GM23338 (cell line): ENCODE measurements at regions not wholly inside any gene's neighbourhood (a gene's known extent, or its start where the extent isn't known, plus 50 kb on each side); places are given as distances from the start of the nearest gene placed in this dataset.

ENCODE experiments used
- ATAC-seq: fragments of 200-7000 bp; cut with Tn5 transposase; 3 replicates; pipeline ENCODE4 v1.9.1; 2020
- DNase-seq: peaks from one replicate; pipeline ENCODE4 v3.0.0-alpha.2; 2015; ENCODE audit warnings: low spot score
- H2AFZ ChIP-seq: fragments of 200-600 bp; sonication (generic); 2 replicates; pipeline ENCODE4 v1.8.0; 2016; ENCODE audit warnings: antibody characterized with exemption, mild to moderate bottlenecking, moderate library complexity
- H3F3A ChIP-seq: fragments of 200-600 bp; sonication (generic); replicated peaks from 2 replicates; pipeline ENCODE4 v1.8.0; 2017; ENCODE audit warnings: antibody characterized with exemption, mixed run types, low read depth
- H3K27ac ChIP-seq: fragments of 200-600 bp; sonication (generic); 2 replicates; pipeline ENCODE4 v1.6.1; 2016; ENCODE audit warnings: low read depth
- H3K27me3 ChIP-seq: fragments of 200-600 bp; sonication (generic); 2 replicates; pipeline ENCODE4 v1.8.0; 2016; ENCODE audit warnings: mild to moderate bottlenecking, mixed run types, moderate library complexity; ENCODE audit not compliant: insufficient read depth
- H3K36me3 ChIP-seq: fragments of 200-600 bp; sonication (generic); 2 replicates; pipeline ENCODE4 v1.8.0; 2016; ENCODE audit warnings: mild to moderate bottlenecking; ENCODE audit not compliant: insufficient read depth
- H3K4me1 ChIP-seq: fragments of 200-600 bp; sonication (generic); 2 replicates; pipeline ENCODE4 v1.8.0; 2016; ENCODE audit warnings: mild to moderate bottlenecking, moderate library complexity; ENCODE audit not compliant: insufficient read depth
- H3K4me2 ChIP-seq: fragments of 200-600 bp; sonication (generic); 2 replicates; pipeline ENCODE4 v1.7.1; 2017; ENCODE audit warnings: mixed run types
- H3K4me3 ChIP-seq: fragments of 200-600 bp; sonication (generic); 2 replicates; pipeline ENCODE4 v1.6.1; 2016; ENCODE audit warnings: mixed run types
- H3K79me2 ChIP-seq: fragments of 200-600 bp; sonication (generic); replicated peaks from 2 replicates; pipeline ENCODE4 v1.8.0; 2017; ENCODE audit warnings: mild to moderate bottlenecking; ENCODE audit not compliant: insufficient read depth
- H3K9me2 ChIP-seq: fragments of 200-600 bp; sonication (generic); 2 replicates; pipeline ENCODE4 v1.8.0; 2017; ENCODE audit not compliant: insufficient read depth
- H4K20me1 ChIP-seq: fragments of 200-600 bp; sonication (generic); replicated peaks from 2 replicates; pipeline ENCODE4 v1.8.0; 2017; ENCODE audit warnings: mild to moderate bottlenecking; ENCODE audit not compliant: insufficient read depth
- H3K27ac Mint-ChIP-seq: 2 replicates; pipeline ENCODE4 v1.8.0; 2020; ENCODE audit warnings: inconsistent platforms, mild to moderate bottlenecking, moderate library complexity, mixed read lengths
- H3K27me3 Mint-ChIP-seq: 3 replicates; pipeline ENCODE4 v1.8.0; 2022; ENCODE audit warnings: low read depth, mild to moderate bottlenecking, moderate library complexity, mixed read lengths, inconsistent platforms; ENCODE audit not compliant: insufficient read depth, poor library complexity
- H3K36me3 Mint-ChIP-seq: 3 replicates; pipeline ENCODE4 v1.8.0; 2021; ENCODE audit warnings: low read depth, mild to moderate bottlenecking, inconsistent platforms, moderate library complexity, mixed read lengths
- H3K4me1 Mint-ChIP-seq: 3 replicates; pipeline ENCODE4 v1.8.0; 2020; ENCODE audit warnings: mild to moderate bottlenecking, inconsistent platforms, mixed read lengths
- H3K4me3 Mint-ChIP-seq: 3 replicates; pipeline ENCODE4 v1.8.0; 2021; ENCODE audit warnings: moderate library complexity, mild to moderate bottlenecking, inconsistent platforms, mixed read lengths
- H3K9me3 Mint-ChIP-seq: 3 replicates; pipeline ENCODE4 v1.8.0; 2020; ENCODE audit warnings: moderate library complexity, mild to moderate bottlenecking, inconsistent platforms, mixed read lengths
- CREB1 ChIP-seq: fragments of 250-450 bp; sonication (Bioruptor Pico); IDR thresholded peaks from 2 replicates; pipeline ENCODE4 v1.5.0; 2020; ENCODE audit warnings: low read depth, mild to moderate bottlenecking, moderate library complexity
- NANOG ChIP-seq: IDR thresholded peaks from 2 replicates; pipeline ENCODE4 v1.6.1; 2016; ENCODE audit warnings: antibody characterized with exemption, borderline replicate concordance
- POLR2AphosphoS5 ChIP-seq: IDR thresholded peaks from 2 replicates; pipeline ENCODE4 v1.6.1; 2016; ENCODE audit warnings: antibody characterized with exemption, low read depth
- ZNF114 ChIP-seq: fragments of 250-450 bp; sonication (Bioruptor Pico); IDR thresholded peaks from 2 replicates; pipeline ENCODE4 v1.5.0; 2020; ENCODE audit warnings: mild to moderate bottlenecking, moderate library complexity
- TF ChIP-seq, protein P1 (sequence below): fragments of 250-450 bp; sonication (Bioruptor Pico); IDR thresholded peaks from 2 replicates; pipeline ENCODE4 v1.5.0; 2020; ENCODE audit warnings: mild to moderate bottlenecking, moderate library complexity
- TF ChIP-seq, protein P2 (sequence below), 2 experiments: fragments of 200-600 bp in 1 of 2; sonication (generic) in 1 of 2; conservative IDR thresholded peaks; 2 replicates each; pipeline versions ENCODE4 v1.5.1 to v1.6.1; 2016 to 2017; ENCODE audit warnings: antibody characterized with exemption in 2 of 2, low read depth in 2 of 2, mild to moderate bottlenecking in 2 of 2, moderate library complexity in 1 of 2

DNA sequence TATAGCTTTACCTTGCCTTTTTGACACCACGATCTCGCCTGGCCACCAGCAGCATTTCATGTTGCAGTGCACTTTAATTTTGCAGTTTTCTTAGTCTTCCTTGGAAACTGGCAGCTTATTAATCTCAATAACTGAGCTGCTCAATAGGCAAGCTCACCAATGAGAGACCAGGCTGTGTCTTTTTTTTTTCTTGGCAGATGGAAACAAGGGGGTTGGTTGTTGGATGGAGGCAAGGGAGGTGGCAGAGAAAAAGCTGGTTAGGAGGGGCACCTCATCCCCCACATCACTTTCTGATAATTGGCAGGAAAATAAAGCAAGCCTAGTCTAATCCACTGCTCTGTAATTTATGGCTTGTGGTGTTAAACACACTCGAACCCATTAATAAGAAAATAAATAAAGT, 324.5 kb upstream of the WWC1 start:
- H3K4me1 ChIP-seq = peaks cover 13% of the 10 kb centered on the region
- ATAC-seq (no peak), DNase-seq (no peak)

DNA sequence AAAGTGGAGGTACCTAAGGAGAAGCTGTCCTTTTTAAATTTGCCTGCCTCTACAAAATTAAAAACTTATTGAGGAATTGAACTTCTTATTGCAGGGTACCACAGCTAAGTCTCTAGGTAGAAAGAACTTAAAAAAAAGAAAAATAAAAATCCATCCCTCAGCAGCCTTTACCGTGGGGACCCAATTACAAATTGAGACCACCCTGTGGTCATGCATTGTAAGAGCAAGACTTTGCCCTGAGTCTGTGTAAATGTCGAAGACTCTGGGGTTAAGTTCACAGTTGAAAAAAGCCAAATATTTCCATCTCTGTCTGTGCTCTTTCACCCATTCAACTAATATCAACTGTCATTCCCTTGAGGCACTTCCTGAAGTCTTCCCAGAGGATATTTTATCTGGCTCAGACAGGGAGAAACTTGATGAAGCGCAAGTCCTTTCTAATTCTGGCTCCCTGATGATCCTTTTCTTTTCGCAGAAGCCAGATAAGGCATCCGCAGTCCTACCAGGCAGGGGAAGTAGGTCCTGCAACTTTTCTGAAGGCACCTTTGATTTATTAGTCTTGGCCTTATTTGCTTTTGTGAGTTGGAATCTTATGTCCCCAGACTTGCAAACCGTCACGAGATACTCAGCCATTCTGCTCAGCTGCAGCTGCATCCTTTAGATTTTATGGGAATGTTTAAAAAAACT, 323.8 kb upstream of the WWC1 start:
- no peak overlapping the region for H3K27ac ChIP-seq

More for the DNA sequence above, 324.5 kb upstream of the WWC1 start:
- H3K4me3 ChIP-seq = no peak overlapping the region
- no peaks in the 10 kb centered on the region for H3F3A ChIP-seq
- H3K79me2 ChIP-seq = no peaks in the 10 kb centered on the region
- no peak overlapping the region for H3K27ac ChIP-seq
- no peaks in the 10 kb centered on the region for H3K27me3 ChIP-seq
- H3K9me3 Mint-ChIP-seq = no peaks in the 10 kb centered on the region
- H3K4me2 ChIP-seq = no peak overlapping the region
- peaks cover 33% of the 10 kb centered on the region for H3K4me1 Mint-ChIP-seq
- no peaks in the 10 kb centered on the region for H3K9me2 ChIP-seq
- no peaks in the 10 kb centered on the region for H3K36me3 Mint-ChIP-seq
- H3K27me3 Mint-ChIP-seq = no peaks in the 10 kb centered on the region
- no peaks in the 10 kb centered on the region for H3K36me3 ChIP-seq
- no peak for TF ChIP-seq POLR2AphosphoS5
- TF ChIP-seq NANOG = no peak
- TF ChIP-seq ZNF114 (CRISPR knock-in tag) = no peak
- H3K27ac Mint-ChIP-seq = peak overlapping the region; percentile 15; the same call in 1 of the 2 replicates
- H4K20me1 ChIP-seq = no peaks in the 10 kb centered on the region
- no peak overlapping the region for H3K4me3 Mint-ChIP-seq
- no peak overlapping the region for H2AFZ ChIP-seq

DNA sequence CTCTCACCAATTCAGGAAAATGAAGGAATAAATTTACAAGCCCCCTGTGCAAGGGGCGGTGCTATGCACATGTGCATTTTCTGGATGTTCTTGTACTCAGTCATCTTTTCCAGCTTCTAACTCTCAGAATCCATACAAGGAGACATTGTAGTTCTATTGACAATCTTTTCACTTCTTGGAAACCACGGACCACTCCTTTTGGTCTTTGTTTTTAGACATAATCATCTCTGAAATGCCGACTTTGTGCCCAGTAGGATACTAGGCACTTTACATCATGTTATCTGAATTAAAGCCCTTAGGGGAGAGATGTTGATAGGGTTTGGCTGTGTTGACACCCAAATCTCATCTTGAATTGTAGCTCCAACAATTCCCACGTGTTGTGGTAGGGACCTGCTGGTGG, 322.6 kb upstream of the WWC1 start:
- Histone ChIP-seq H2AFZ (no peak overlapping the region), H4K20me1 (no peaks in the 10 kb centered on the region), H3K36me3 (no peaks in the 10 kb centered on the region), H3K4me2 (no peak overlapping the region), H3K4me1 (peaks cover 13% of the 10 kb centered on the region), H3K79me2 (no peaks in the 10 kb centered on the region), H3K27ac (no peak overlapping the region), H3F3A (no peaks in the 10 kb centered on the region), H3K27me3 (no peaks in the 10 kb centered on the region), H3K9me2 (no peaks in the 10 kb centered on the region), H3K4me3 (no peak overlapping the region)
- ATAC-seq = no peak
- H3K36me3 Mint-ChIP-seq = no peaks in the 10 kb centered on the region
- TF ChIP-seq, protein P1, sequence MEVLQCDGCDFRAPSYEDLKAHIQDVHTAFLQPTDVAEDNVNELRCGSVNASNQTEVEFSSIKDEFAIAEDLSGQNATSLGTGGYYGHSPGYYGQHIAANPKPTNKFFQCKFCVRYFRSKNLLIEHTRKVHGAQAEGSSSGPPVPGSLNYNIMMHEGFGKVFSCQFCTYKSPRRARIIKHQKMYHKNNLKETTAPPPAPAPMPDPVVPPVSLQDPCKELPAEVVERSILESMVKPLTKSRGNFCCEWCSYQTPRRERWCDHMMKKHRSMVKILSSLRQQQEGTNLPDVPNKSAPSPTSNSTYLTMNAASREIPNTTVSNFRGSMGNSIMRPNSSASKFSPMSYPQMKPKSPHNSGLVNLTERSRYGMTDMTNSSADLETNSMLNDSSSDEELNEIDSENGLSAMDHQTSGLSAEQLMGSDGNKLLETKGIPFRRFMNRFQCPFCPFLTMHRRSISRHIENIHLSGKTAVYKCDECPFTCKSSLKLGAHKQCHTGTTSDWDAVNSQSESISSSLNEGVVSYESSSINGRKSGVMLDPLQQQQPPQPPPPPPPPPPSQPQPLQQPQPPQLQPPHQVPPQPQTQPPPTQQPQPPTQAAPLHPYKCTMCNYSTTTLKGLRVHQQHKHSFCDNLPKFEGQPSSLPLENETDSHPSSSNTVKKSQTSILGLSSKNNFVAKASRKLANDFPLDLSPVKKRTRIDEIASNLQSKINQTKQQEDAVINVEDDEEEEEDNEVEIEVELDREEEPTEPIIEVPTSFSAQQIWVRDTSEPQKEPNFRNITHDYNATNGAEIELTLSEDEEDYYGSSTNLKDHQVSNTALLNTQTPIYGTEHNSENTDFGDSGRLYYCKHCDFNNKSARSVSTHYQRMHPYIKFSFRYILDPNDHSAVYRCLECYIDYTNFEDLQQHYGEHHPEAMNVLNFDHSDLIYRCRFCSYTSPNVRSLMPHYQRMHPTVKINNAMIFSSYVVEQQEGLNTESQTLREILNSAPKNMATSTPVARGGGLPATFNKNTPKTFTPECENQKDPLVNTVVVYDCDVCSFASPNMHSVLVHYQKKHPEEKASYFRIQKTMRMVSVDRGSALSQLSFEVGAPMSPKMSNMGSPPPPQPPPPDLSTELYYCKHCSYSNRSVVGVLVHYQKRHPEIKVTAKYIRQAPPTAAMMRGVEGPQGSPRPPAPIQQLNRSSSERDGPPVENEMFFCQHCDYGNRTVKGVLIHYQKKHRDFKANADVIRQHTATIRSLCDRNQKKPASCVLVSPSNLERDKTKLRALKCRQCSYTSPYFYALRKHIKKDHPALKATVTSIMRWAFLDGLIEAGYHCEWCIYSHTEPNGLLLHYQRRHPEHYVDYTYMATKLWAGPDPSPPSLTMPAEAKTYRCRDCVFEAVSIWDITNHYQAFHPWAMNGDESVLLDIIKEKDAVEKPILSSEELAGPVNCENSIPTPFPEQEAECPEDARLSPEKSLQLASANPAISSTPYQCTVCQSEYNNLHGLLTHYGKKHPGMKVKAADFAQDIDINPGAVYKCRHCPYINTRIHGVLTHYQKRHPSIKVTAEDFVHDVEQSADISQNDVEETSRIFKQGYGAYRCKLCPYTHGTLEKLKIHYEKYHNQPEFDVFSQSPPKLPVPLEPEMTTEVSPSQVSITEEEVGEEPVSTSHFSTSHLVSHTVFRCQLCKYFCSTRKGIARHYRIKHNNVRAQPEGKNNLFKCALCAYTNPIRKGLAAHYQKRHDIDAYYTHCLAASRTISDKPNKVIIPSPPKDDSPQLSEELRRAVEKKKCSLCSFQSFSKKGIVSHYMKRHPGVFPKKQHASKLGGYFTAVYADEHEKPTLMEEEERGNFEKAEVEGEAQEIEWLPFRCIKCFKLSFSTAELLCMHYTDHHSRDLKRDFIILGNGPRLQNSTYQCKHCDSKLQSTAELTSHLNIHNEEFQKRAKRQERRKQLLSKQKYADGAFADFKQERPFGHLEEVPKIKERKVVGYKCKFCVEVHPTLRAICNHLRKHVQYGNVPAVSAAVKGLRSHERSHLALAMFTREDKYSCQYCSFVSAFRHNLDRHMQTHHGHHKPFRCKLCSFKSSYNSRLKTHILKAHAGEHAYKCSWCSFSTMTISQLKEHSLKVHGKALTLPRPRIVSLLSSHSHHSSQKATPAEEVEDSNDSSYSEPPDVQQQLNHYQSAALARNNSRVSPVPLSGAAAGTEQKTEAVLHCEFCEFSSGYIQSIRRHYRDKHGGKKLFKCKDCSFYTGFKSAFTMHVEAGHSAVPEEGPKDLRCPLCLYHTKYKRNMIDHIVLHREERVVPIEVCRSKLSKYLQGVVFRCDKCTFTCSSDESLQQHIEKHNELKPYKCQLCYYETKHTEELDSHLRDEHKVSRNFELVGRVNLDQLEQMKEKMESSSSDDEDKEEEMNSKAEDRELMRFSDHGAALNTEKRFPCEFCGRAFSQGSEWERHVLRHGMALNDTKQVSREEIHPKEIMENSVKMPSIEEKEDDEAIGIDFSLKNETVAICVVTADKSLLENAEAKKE = no peak
- TF ChIP-seq ZNF114 (CRISPR knock-in tag) = no peak
- no peak for DNase-seq
- H3K9me3 Mint-ChIP-seq = no peaks in the 10 kb centered on the region
- H3K4me3 Mint-ChIP-seq = no peak overlapping the region
- H3K4me1 Mint-ChIP-seq = peaks cover 33% of the 10 kb centered on the region
- no peak overlapping the region for H3K27ac Mint-ChIP-seq
- no peaks in the 10 kb centered on the region for H3K27me3 Mint-ChIP-seq

More for the DNA sequence above, 323.8 kb upstream of the WWC1 start:
- Mint-ChIP-seq H3K27ac (no peak overlapping the region), H3K27me3 (no peaks in the 10 kb centered on the region), H3K4me1 (peaks cover 33% of the 10 kb centered on the region), H3K9me3 (no peaks in the 10 kb centered on the region), H3K36me3 (no peaks in the 10 kb centered on the region), H3K4me3 (no peak overlapping the region)
- ATAC-seq = peak; percentile 72
- no peak overlapping the region for H3K4me3 ChIP-seq
- H3K4me2 ChIP-seq = no peak overlapping the region
- DNase-seq = peak; percentile 46
- H3F3A ChIP-seq = no peaks in the 10 kb centered on the region
- no peaks in the 10 kb centered on the region for H3K36me3 ChIP-seq
- H2AFZ ChIP-seq = peak overlapping the region; percentile 34; the same call in 1 of the 2 replicates
- peaks cover 13% of the 10 kb centered on the region for H3K4me1 ChIP-seq
- H3K79me2 ChIP-seq = no peaks in the 10 kb centered on the region
- H3K9me2 ChIP-seq = no peaks in the 10 kb centered on the region
- TF ChIP-seq, protein P2, sequence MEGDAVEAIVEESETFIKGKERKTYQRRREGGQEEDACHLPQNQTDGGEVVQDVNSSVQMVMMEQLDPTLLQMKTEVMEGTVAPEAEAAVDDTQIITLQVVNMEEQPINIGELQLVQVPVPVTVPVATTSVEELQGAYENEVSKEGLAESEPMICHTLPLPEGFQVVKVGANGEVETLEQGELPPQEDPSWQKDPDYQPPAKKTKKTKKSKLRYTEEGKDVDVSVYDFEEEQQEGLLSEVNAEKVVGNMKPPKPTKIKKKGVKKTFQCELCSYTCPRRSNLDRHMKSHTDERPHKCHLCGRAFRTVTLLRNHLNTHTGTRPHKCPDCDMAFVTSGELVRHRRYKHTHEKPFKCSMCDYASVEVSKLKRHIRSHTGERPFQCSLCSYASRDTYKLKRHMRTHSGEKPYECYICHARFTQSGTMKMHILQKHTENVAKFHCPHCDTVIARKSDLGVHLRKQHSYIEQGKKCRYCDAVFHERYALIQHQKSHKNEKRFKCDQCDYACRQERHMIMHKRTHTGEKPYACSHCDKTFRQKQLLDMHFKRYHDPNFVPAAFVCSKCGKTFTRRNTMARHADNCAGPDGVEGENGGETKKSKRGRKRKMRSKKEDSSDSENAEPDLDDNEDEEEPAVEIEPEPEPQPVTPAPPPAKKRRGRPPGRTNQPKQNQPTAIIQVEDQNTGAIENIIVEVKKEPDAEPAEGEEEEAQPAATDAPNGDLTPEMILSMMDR (conservative IDR thresholded peaks at IDR 0.05; ENCODE audit: low read depth in 2 of 2) = peak; percentile 32 to 51
- no peak for TF ChIP-seq CREB1
- H3K27me3 ChIP-seq = no peaks in the 10 kb centered on the region
- H4K20me1 ChIP-seq = no peaks in the 10 kb centered on the region
